Activated CD4-positive, alpha-beta memory T cell treated with anti-CD3 and anti-CD28 coated beads, Interleukin-2, amount 10 ng/mL, durations not matched to agents 7 days and 5 days (primary cell): ENCODE measurements at regions not wholly inside any gene's neighbourhood (a gene's known extent, or its start where the extent isn't known, plus 50 kb on each side); places are given as distances from the start of the nearest gene placed in this dataset.

Experiments
- CTCF ChIA-PET: fragments of 350-600 bp; sonication (Branson Sonifier 250); formaldehyde crosslinking; loops from one replicate; lab custom pipeline; 2021; ENCODE audit warnings: antibody characterized with exemption, inconsistent platforms; lab: Charles Lee
- POLR2A ChIA-PET: fragments of 350-600 bp; sonication (Branson Sonifier 250); formaldehyde crosslinking; loops from one replicate; lab custom pipeline; 2021; ENCODE audit warnings: antibody characterized with exemption; lab: Charles Lee
- DNase-seq: peaks from one replicate; pipeline ENCODE4 v3.0.0-alpha.2; 2020
- H3K27ac Mint-ChIP-seq: one replicate; pipeline ENCODE4 v1.8.0; 2021; ENCODE audit warnings: mild to moderate bottlenecking, mixed read lengths
- H3K27me3 Mint-ChIP-seq: one replicate; pipeline ENCODE4 v1.8.0; 2021; ENCODE audit warnings: mixed read lengths
- H3K36me3 Mint-ChIP-seq: one replicate; pipeline ENCODE4 v1.8.0; 2021; ENCODE audit warnings: low read depth, mixed read lengths
- H3K4me1 Mint-ChIP-seq: one replicate; pipeline ENCODE4 v1.8.0; 2021; ENCODE audit warnings: mixed read lengths
- H3K4me3 Mint-ChIP-seq: one replicate; pipeline ENCODE4 v1.8.0; 2021; ENCODE audit warnings: mild to moderate bottlenecking, mixed read lengths
- H3K9me3 Mint-ChIP-seq: one replicate; pipeline ENCODE4 v1.8.0; 2021; ENCODE audit warnings: mixed read lengths

GRCh38 chr22:49147171-49147570, 680.5 kb downstream of the BRD1 start:
- ChIA-PET POLR2A (no interaction called here), CTCF (no interaction called here)
- H3K36me3 Mint-ChIP-seq = no peaks in the 10 kb centered on the region
- H3K4me1 Mint-ChIP-seq = no peaks in the 10 kb centered on the region
- H3K4me3 Mint-ChIP-seq = no peak overlapping the region
- no peaks in the 10 kb centered on the region for H3K27me3 Mint-ChIP-seq
- DNase-seq = no peak
- H3K27ac Mint-ChIP-seq = no peak overlapping the region
- no peaks in the 10 kb centered on the region for H3K9me3 Mint-ChIP-seq

- H3K27me3 Mint-ChIP-seq = no peaks in the 10 kb centered on the region
Observed at GRCh38 chr22:49146511-49146910, 681.2 kb downstream of the BRD1 start.

GRCh38 chr22:49143812-49144211, 683.9 kb downstream of the BRD1 start:
- Mint-ChIP-seq H3K9me3 (no peaks in the 10 kb centered on the region), H3K4me3 (no peak overlapping the region), H3K27me3 (no peaks in the 10 kb centered on the region), H3K4me1 (no peaks in the 10 kb centered on the region), H3K27ac (no peak overlapping the region), H3K36me3 (no peaks in the 10 kb centered on the region)
- ChIA-PET CTCF (no interaction called here), POLR2A (no interaction called here)
- DNase-seq = no peak

More at GRCh38 chr22:49146511-49146910, 681.2 kb downstream of the BRD1 start:
- no peak overlapping the region for H3K4me3 Mint-ChIP-seq
- ChIA-PET POLR2A (no interaction called here), CTCF (no interaction called here)
- H3K4me1 Mint-ChIP-seq = no peaks in the 10 kb centered on the region
- no peaks in the 10 kb centered on the region for H3K36me3 Mint-ChIP-seq
- no peak for DNase-seq
- no peak overlapping the region for H3K27ac Mint-ChIP-seq
- H3K9me3 Mint-ChIP-seq = no peaks in the 10 kb centered on the region

GRCh38 chr22:49142891-49143290, 684.8 kb downstream of the BRD1 start:
- CTCF ChIA-PET = no interaction called here
- Mint-ChIP-seq H3K36me3 (no peaks in the 10 kb centered on the region), H3K9me3 (no peaks in the 10 kb centered on the region), H3K27me3 (no peaks in the 10 kb centered on the region), H3K4me3 (no peak overlapping the region), H3K4me1 (no peaks in the 10 kb centered on the region), H3K27ac (no peak overlapping the region)
- POLR2A ChIA-PET = no interaction called here
- DNase-seq = no peak

- ChIA-PET POLR2A (no interaction called here), CTCF (interaction anchor here (0.7 kb wide), 1 partner anchor 12 kb away, joined by 4 read pairs; no protein-coding TSS in a partner anchor)
- Mint-ChIP-seq H3K9me3 (no peaks in the 10 kb centered on the region), H3K4me1 (no peaks in the 10 kb centered on the region), H3K27ac (no peak overlapping the region), H3K4me3 (no peak overlapping the region), H3K27me3 (no peaks in the 10 kb centered on the region), H3K36me3 (no peaks in the 10 kb centered on the region)
- no peak for DNase-seq
Observed at GRCh38 chr22:49142296-49142695, 685.4 kb downstream of the BRD1 start.

GRCh38 chr22:49141761-49142160, 685.9 kb downstream of the BRD1 start:
- no peaks in the 10 kb centered on the region for H3K36me3 Mint-ChIP-seq
- no peak for DNase-seq
- no peak overlapping the region for H3K27ac Mint-ChIP-seq
- no peaks in the 10 kb centered on the region for H3K4me1 Mint-ChIP-seq
- H3K27me3 Mint-ChIP-seq = no peaks in the 10 kb centered on the region
- ChIA-PET POLR2A (no interaction called here), CTCF (interaction anchor here (0.7 kb wide), 1 partner anchor 12 kb away, joined by 4 read pairs; no protein-coding TSS in a partner anchor)
- no peaks in the 10 kb centered on the region for H3K9me3 Mint-ChIP-seq
- H3K4me3 Mint-ChIP-seq = no peak overlapping the region

GRCh38 chr22:49140911-49141665, 686.6 kb downstream of the BRD1 start:
- POLR2A ChIA-PET = no interaction called here
- no peaks in the 10 kb centered on the region for H3K36me3 Mint-ChIP-seq
- H3K4me1 Mint-ChIP-seq = no peaks in the 10 kb centered on the region
- H3K27ac Mint-ChIP-seq = no peak overlapping the region
- DNase-seq = no peak
- CTCF ChIA-PET = no interaction called here
- H3K4me3 Mint-ChIP-seq = no peak overlapping the region
- H3K9me3 Mint-ChIP-seq = no peaks in the 10 kb centered on the region
- no peaks in the 10 kb centered on the region for H3K27me3 Mint-ChIP-seq

GRCh38 chr22:49139492-49140151, 688.1 kb downstream of the BRD1 start:
- H3K27me3 Mint-ChIP-seq = no peaks in the 10 kb centered on the region
- no peaks in the 10 kb centered on the region for H3K36me3 Mint-ChIP-seq
- no peaks in the 10 kb centered on the region for H3K4me1 Mint-ChIP-seq
- H3K4me3 Mint-ChIP-seq = no peak overlapping the region
- no peaks in the 10 kb centered on the region for H3K9me3 Mint-ChIP-seq
- no peak for DNase-seq
- H3K27ac Mint-ChIP-seq = no peak overlapping the region
- POLR2A ChIA-PET = interaction anchor here (0.6 kb wide), 1 partner anchor 1266 kb away, joined by 5 read pairs; no protein-coding TSS in a partner anchor
- CTCF ChIA-PET = no interaction called here

- Mint-ChIP-seq H3K27me3 (no peaks in the 10 kb centered on the region), H3K9me3 (no peaks in the 10 kb centered on the region), H3K4me1 (no peaks in the 10 kb centered on the region), H3K27ac (no peak overlapping the region), H3K4me3 (no peak overlapping the region), H3K36me3 (no peaks in the 10 kb centered on the region)
- DNase-seq = no peak
- CTCF ChIA-PET = no interaction called here
- POLR2A ChIA-PET = no interaction called here
Observed at GRCh38 chr22:49138250-49138790, 689.4 kb downstream of the BRD1 start.

- Mint-ChIP-seq H3K27ac (no peak overlapping the region), H3K27me3 (peaks cover 1% of the 10 kb centered on the region), H3K4me3 (no peak overlapping the region), H3K36me3 (no peaks in the 10 kb centered on the region), H3K4me1 (no peaks in the 10 kb centered on the region), H3K9me3 (no peaks in the 10 kb centered on the region)
- no peak for DNase-seq
- ChIA-PET CTCF (no interaction called here), POLR2A (no interaction called here)
Observed at GRCh38 chr22:49137206-49137840, 690.4 kb downstream of the BRD1 start.

- H3K9me3 Mint-ChIP-seq = no peaks in the 10 kb centered on the region
- H3K4me3 Mint-ChIP-seq = no peak overlapping the region
- no peak for DNase-seq
- no peaks in the 10 kb centered on the region for H3K4me1 Mint-ChIP-seq
- POLR2A ChIA-PET = no interaction called here
- H3K36me3 Mint-ChIP-seq = no peaks in the 10 kb centered on the region
- H3K27ac Mint-ChIP-seq = no peak overlapping the region
- CTCF ChIA-PET = no interaction called here
- peaks cover 4% of the 10 kb centered on the region for H3K27me3 Mint-ChIP-seq
Observed at GRCh38 chr22:49136816-49137180, 690.9 kb downstream of the BRD1 start.

- Mint-ChIP-seq H3K36me3 (no peaks in the 10 kb centered on the region), H3K4me3 (no peak overlapping the region), H3K4me1 (no peaks in the 10 kb centered on the region), H3K27ac (no peak overlapping the region), H3K27me3 (peaks cover 6% of the 10 kb centered on the region), H3K9me3 (no peaks in the 10 kb centered on the region)
- ChIA-PET CTCF (no interaction called here), POLR2A (no interaction called here)
- no peak for DNase-seq
Observed at GRCh38 chr22:49136041-49136815, 691.4 kb downstream of the BRD1 start.

- no peak overlapping the region for H3K4me3 Mint-ChIP-seq
- H3K27ac Mint-ChIP-seq = no peak overlapping the region
- CTCF ChIA-PET = no interaction called here
Observed at GRCh38 chr22:49134076-49134475, 693.6 kb downstream of the BRD1 start.

More at GRCh38 chr22:49134076-49134475, 693.6 kb downstream of the BRD1 start:
- no peaks in the 10 kb centered on the region for H3K9me3 Mint-ChIP-seq
- H3K36me3 Mint-ChIP-seq = no peaks in the 10 kb centered on the region
- H3K27me3 Mint-ChIP-seq = peaks cover 7% of the 10 kb centered on the region
- DNase-seq = no peak
- POLR2A ChIA-PET = no interaction called here
- no peaks in the 10 kb centered on the region for H3K4me1 Mint-ChIP-seq
